Psoas muscle (tissue), 7 donors: ENCODE measurements at regions not wholly inside any gene's neighbourhood (a gene's known extent, or its start where the extent isn't known, plus 50 kb on each side); places are given as distances from the start of the nearest gene placed in this dataset.

Experiments
- ATAC-seq, 4 donors: fragments of 200-7000 bp; cut with Tn5 transposase; one replicate each; pipeline ENCODE4 v1.9.1; 2020; ENCODE audit warnings: moderate library complexity in 3 of 4, mild to moderate bottlenecking in 2 of 4
- DNase-seq, 2 donors: peaks; one replicate each; pipeline ENCODE4 v3.0.0-alpha.2; 2020
- H3K27ac ChIP-seq: fragments of 200-600 bp; one replicate; pipeline ENCODE4 v1.8.0; 2022
- H3K27me3 ChIP-seq, 3 donors: fragments of 200-600 bp in 1 of 3; one replicate each; pipeline versions ENCODE4 v1.6.1 to v1.8.0; 2013 to 2022; ENCODE audit warnings: low read length in 2 of 3, mild to moderate bottlenecking in 2 of 3, moderate library complexity in 1 of 3; ENCODE audit not compliant: insufficient read depth in 3 of 3
- H3K36me3 ChIP-seq, 2 donors: fragments of 200-600 bp in 1 of 2; one replicate each; pipeline versions ENCODE4 v1.6.1 to v1.8.0; 2013 to 2022; ENCODE audit warnings: low read depth in 1 of 2, mild to moderate bottlenecking in 1 of 2, moderate library complexity in 1 of 2; ENCODE audit not compliant: insufficient read depth in 1 of 2
- H3K4me1 ChIP-seq: fragments of 200-600 bp; one replicate; pipeline ENCODE4 v1.8.0; 2022
- H3K4me3 ChIP-seq: fragments of 200-600 bp; one replicate; pipeline ENCODE4 v1.8.0; 2022; ENCODE audit warnings: mild to moderate bottlenecking
- H3K9me3 ChIP-seq: fragments of 200-600 bp; one replicate; pipeline ENCODE4 v1.8.0; 2022
- CTCF ChIP-seq: fragments of 200-600 bp; IDR thresholded peaks from one replicate; pipeline ENCODE4 v1.8.0; 2022; ENCODE audit warnings: antibody characterized with exemption
- WGBS, 3 donors: extraction: QIAGEN DNeasy Blood & Tissue Kit; methylation state at CpG; one replicate each; pipeline versions ENCODE4 v1.1.6 to v1.1.7; 2013; 5-methylcytosine and 5-hydroxymethylcytosine counted together
- intact Hi-C, 2 donors: fragments of 100-400 bp; cut with DNase I; formaldehyde crosslinking; loops; one replicate each; pipeline versions ENCODE4 v1.11.0 to v1.14.2; 2022
- donor health status: healthy with polysubstance abuse.
- donor health status: DM: no; HTN: no; CAD: no; lungs with moderate emphysema.
- donor health status: Bipolar disorder and iron deficiency.
- donor health status: healthy.
- donor health status: DM: yes; HTN: yes; CAD: no.
- donor health status: DM: no; HTN: no; CAD: no.
- donor health status: DM: yes; HTN: yes; CAD: no.

GRCh38 chr10:117675514-117676055 lies 133.0 kb downstream of the EMX2 start:
- Histone ChIP-seq H3K27me3 (peaks cover 0 to 4% (median 0%) of the 10 kb centered on the region in 3 donors), H3K27ac (no peak overlapping the region), H3K4me3 (no peak overlapping the region), H3K9me3 (no peaks in the 10 kb centered on the region), H3K4me1 (no peaks in the 10 kb centered on the region), H3K36me3 (no peaks in the 10 kb centered on the region)
- WGBS, 3 donors, result 63 to 80% (median 70%) methylated on average over 14 to 15 of the region's 15 CpGs
- intact Hi-C loops, result no loop called here
- no peak for DNase-seq
- no peak for TF ChIP-seq CTCF
- ATAC-seq, result no peak

- Histone ChIP-seq H3K36me3 (no peaks in the 10 kb centered on the region), H3K4me1 (no peaks in the 10 kb centered on the region), H3K4me3 (no peak overlapping the region), H3K27ac (no peak overlapping the region), H3K9me3 (no peaks in the 10 kb centered on the region), H3K27me3 (peaks cover 0 to 4% (median 0%) of the 10 kb centered on the region in 3 donors)
- ATAC-seq (no peak), DNase-seq (no peak)
- TF ChIP-seq CTCF, result no peak
- 66 to 73% (median 70%) methylated on average over 7 of the region's 7 CpGs for WGBS, 3 donors
- intact Hi-C loops, result no loop called here
Observed at GRCh38 chr10:117677239-117677638, 134.7 kb downstream of the EMX2 start.

GRCh38 chr10:117677890-117678500 lies 135.4 kb downstream of the EMX2 start:
- DNase-seq (no peak), ATAC-seq (no peak)
- Histone ChIP-seq H3K9me3 (no peaks in the 10 kb centered on the region), H3K4me1 (no peaks in the 10 kb centered on the region), H3K4me3 (no peak overlapping the region), H3K27me3 (peaks cover 0 to 4% (median 0%) of the 10 kb centered on the region in 3 donors), H3K27ac (no peak overlapping the region), H3K36me3 (no peaks in the 10 kb centered on the region)
- TF ChIP-seq CTCF, result no peak
- intact Hi-C loops, result no loop called here
- 68 to 85% (median 78%) methylated on average over 6 of the region's 6 CpGs for WGBS, 3 donors

GRCh38 chr10:117680601-117681000 lies 138.1 kb downstream of the EMX2 start:
- Histone ChIP-seq H3K4me1 (no peaks in the 10 kb centered on the region), H3K27ac (no peak overlapping the region), H3K36me3 (no peaks in the 10 kb centered on the region), H3K27me3 (peaks cover 0 to 2% (median 0%) of the 10 kb centered on the region in 3 donors), H3K4me3 (no peak overlapping the region), H3K9me3 (no peaks in the 10 kb centered on the region)
- ATAC-seq (no peak), DNase-seq (no peak)
- 76 to 80% (median 79%) methylated on average over 2 of the region's 2 CpGs for WGBS, 3 donors
- TF ChIP-seq CTCF, result no peak
- intact Hi-C loops, result no loop called here

- intact Hi-C loops, result no loop called here
- Histone ChIP-seq H3K27ac (no peak overlapping the region), H3K4me1 (no peaks in the 10 kb centered on the region), H3K4me3 (no peak overlapping the region), H3K27me3 (no peaks in the 10 kb centered on the region), H3K36me3 (no peaks in the 10 kb centered on the region), H3K9me3 (no peaks in the 10 kb centered on the region)
- WGBS, 3 donors, result 92 to 94% (median 93%) methylated on average over 3 of the region's 3 CpGs
- no peak for TF ChIP-seq CTCF
- ATAC-seq, result no peak
- DNase-seq, result no peak
Observed at GRCh38 chr10:117681104-117681503, 138.6 kb downstream of the EMX2 start.
